DND-41 (cell line): ENCODE measurements at regions not wholly inside any gene's neighbourhood (a gene's known extent, or its start where the extent isn't known, plus 50 kb on each side); places are given as distances from the start of the nearest gene placed in this dataset.

Experiments
- EZH2 ChIP-seq: IDR thresholded peaks from 3 replicates; pipeline ENCODE4 v1.6.1; 2012; ENCODE audit warnings: borderline replicate concordance, low read depth, mild to moderate bottlenecking, moderate library complexity, low read length, inconsistent platforms; ENCODE audit not compliant: severe bottlenecking
- TF ChIP-seq, protein P1 (sequence below): IDR thresholded peaks from 2 replicates; pipeline ENCODE4 v1.5.1; 2012; ENCODE audit warnings: borderline replicate concordance, low read length, moderate library complexity, mild to moderate bottlenecking; ENCODE audit not compliant: poor library complexity, severe bottlenecking; ENCODE audit errors: extremely low read depth

DNA sequence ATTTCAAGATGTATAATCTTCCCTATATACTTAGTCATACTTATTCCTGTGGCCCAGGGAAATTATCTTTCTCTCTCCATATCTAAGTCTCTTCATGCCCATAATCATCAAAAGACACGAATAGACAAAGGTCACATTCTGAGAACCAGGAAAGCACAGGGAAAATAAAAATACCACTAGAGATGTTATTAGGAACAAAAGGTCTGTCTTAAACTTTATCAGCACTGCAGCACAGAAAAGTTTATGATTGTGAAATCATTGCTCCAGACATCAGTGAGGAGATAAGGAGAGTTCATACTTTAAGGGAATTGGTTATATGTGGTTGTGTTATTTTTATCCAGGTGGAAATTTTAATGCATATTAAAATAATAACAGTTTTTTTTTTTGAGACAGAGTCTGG, 974.6 kb upstream of the CELF2 start:
- TF ChIP-seq, protein P1, sequence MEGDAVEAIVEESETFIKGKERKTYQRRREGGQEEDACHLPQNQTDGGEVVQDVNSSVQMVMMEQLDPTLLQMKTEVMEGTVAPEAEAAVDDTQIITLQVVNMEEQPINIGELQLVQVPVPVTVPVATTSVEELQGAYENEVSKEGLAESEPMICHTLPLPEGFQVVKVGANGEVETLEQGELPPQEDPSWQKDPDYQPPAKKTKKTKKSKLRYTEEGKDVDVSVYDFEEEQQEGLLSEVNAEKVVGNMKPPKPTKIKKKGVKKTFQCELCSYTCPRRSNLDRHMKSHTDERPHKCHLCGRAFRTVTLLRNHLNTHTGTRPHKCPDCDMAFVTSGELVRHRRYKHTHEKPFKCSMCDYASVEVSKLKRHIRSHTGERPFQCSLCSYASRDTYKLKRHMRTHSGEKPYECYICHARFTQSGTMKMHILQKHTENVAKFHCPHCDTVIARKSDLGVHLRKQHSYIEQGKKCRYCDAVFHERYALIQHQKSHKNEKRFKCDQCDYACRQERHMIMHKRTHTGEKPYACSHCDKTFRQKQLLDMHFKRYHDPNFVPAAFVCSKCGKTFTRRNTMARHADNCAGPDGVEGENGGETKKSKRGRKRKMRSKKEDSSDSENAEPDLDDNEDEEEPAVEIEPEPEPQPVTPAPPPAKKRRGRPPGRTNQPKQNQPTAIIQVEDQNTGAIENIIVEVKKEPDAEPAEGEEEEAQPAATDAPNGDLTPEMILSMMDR: no peak
- no peak for TF ChIP-seq EZH2
